ENCODE measurements at regions not wholly inside any gene's neighbourhood (a gene's known extent, or its start where the extent isn't known, plus 50 kb on each side); places are given as distances from the start of the nearest gene placed in this dataset.
A peak's percentile ranks its signal among the peaks of the same experiment; 100 is the strongest.

DNA sequence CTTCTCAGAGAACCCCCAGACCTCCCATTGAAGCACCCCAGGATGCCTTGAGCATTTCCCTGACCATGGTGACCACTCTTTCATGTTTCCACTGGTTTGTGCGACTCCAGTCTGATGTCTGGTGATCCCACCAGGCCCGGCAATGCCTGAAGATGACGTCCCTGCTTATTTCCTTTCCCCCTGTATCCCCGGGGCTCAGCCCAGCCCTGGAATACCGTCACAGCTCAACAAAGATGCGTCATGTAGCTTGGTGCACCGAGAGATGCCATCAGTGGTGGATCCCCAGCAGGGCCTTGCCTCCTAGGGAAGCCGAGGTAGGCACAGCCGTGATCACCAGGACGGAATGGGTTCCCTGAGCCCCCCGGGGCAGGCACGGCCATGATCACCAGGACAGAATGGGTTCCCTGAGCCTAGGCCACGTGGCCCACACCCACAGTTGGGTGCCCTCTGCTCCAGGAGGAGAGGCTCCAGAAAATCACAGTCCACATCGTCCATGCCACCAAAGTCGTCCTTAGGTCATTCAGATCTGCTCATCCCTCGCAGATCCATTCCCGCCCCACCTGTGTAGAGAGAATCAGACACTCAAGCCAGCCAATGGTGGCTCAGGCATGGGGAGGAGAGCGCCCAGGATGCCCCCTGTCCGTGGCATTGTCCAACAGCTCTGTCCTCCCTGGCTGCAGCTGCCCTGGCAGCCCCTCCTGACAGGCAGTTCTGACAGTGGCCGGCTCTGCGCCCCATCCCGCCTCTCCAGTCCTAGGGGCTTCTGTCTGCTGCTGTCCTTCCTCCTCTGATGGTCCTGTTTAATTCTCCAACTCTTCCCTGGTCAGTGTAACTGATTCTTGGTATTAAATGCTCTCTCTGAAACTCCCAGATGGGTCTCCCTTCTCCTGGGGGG is 261.1 kb downstream of the RBFOX3 start:
- no peak for DNase-seq (ENCODE audit: low spot score)

DNA sequence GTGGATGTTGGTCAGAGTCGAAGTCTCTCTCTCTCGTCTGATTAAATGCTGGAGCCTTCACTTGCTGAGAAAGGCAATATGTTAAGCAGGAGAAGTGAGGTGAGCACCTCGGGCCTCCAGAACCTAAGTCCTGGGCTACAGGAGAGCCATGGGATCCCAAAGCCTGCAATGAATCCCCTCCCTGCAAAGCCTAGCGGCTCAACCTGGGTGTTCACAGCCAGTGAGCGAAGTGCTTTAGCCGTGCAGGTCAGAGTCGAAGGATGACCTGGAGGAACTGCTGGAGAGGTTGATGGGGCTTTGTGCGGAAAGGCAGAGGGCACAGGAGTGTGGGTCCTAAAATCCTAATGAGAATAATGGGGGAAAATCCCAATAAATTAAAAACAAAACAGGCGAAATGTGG is 267.8 kb downstream of the ENGASE start:
- DNase-seq (ENCODE audit: low spot score) = no peak

- DNase-seq (ENCODE audit: low spot score) = no peak
These were observed 267.2 kb downstream of the ENGASE start for GRCh38 chr17:79341816-79342215.

- no peak for DNase-seq (ENCODE audit: low spot score)
These were observed 266.7 kb downstream of the ENGASE start for GRCh38 chr17:79341222-79341780.

- DNase-seq (ENCODE audit: low spot score) = peak; percentile 39
These were observed 266.0 kb downstream of the ENGASE start for GRCh38 chr17:79340333-79341221.

GRCh38 chr17:79339321-79339720 is 264.7 kb downstream of the ENGASE start:
- no peak for DNase-seq (ENCODE audit: low spot score)

- peak; percentile 41 for DNase-seq (ENCODE audit: low spot score)
These were observed 264.0 kb downstream of the ENGASE start for GRCh38 chr17:79338604-79339003.

GRCh38 chr17:79338152-79338551 is 263.5 kb downstream of the ENGASE start:
- DNase-seq (ENCODE audit: low spot score) = no peak

GRCh38 chr17:79337053-79337452 is 262.4 kb downstream of the ENGASE start:
- no peak for DNase-seq (ENCODE audit: low spot score)

DNA sequence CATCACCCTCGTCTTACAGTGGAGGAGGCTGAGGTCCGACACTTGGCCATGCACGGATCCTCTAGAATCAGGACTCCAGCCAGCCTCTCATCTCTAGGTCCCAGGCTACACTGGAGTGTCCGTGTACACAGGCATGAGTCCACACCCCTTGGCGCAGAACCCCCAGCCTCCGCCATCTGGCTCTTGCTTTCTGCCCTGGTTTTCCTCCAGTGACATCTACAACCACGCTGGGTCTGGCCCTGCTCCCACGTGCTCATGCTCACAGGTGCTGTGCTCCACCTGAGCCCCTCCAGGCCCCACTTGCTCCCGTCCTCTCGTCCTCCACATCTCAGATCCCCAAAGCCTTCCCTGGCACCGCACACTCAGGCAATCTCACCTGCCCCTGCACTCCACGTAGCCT is 260.8 kb downstream of the ENGASE start:
- DNase-seq (ENCODE audit: low spot score) = no peak

- DNase-seq (ENCODE audit: low spot score) = no peak
These were observed 257.5 kb downstream of the ENGASE start for GRCh38 chr17:79332011-79332554.

- no peak for DNase-seq (ENCODE audit: low spot score)
These were observed 256.9 kb downstream of the ENGASE start for GRCh38 chr17:79331492-79331891.

- DNase-seq (ENCODE audit: low spot score) = no peak
These were observed 256.1 kb downstream of the ENGASE start for GRCh38 chr17:79330696-79331095.

DNA sequence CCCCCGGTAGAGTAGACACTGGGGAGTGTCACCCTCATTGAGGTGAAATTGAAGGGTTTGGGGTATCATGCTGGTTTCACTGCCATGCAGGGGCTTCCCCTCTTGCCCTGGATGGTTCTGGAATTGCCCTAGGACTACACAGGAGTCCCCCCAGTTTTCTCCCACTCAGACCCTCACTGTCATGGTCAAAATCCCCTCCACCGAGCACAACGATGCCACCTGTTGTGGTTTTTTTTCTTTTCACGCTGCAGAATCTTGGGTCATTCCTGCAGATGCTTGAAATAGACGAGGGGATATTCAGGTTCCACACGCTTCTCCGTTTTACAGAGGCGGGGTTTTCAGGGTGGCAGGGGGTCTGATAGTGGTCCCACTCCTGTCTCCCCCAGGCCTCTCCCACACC is 255.6 kb downstream of the ENGASE start:
- no peak for DNase-seq (ENCODE audit: low spot score)

GRCh38 chr17:79326814-79327213 is 252.2 kb downstream of the ENGASE start:
- no peak for DNase-seq (ENCODE audit: low spot score)

DNA sequence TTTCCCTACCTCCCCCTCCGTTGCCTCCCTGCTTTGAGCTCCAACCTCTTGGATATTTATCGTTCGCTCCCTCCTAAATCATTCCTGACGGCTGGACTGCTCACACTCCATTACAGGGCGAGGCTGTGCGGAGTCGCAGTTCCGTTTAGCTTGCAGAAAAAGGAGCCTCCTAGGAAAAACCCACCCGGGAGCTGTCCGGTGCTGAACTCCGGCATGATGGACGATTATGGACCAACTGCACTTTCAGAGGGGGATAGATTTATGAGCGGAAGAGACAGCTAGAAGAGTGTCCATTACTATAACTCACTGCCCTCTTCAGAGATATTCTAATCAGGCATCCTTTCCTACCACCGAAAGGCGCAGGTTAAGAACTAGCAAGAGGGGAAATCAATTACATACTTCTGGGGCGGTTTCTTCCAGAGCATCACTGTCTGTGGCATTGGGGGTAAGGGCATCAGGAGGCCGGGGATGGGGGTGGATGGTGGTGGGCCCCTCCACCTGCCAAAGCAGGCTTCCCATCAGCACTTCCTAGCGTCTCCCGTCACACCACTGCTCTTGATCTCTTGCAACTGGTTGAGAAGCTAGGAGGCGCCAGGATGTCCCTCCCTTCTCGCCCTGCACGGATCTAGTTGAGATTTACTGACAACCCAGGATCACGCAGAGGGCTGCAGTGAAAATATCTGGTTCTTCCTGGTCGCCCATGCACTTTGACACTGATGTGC is 251.2 kb downstream of the ENGASE start:
- DNase-seq (ENCODE audit: low spot score) = no peak

- no peak for DNase-seq (ENCODE audit: low spot score)
These were observed 249.6 kb downstream of the ENGASE start for GRCh38 chr17:79324194-79324593.

DNA sequence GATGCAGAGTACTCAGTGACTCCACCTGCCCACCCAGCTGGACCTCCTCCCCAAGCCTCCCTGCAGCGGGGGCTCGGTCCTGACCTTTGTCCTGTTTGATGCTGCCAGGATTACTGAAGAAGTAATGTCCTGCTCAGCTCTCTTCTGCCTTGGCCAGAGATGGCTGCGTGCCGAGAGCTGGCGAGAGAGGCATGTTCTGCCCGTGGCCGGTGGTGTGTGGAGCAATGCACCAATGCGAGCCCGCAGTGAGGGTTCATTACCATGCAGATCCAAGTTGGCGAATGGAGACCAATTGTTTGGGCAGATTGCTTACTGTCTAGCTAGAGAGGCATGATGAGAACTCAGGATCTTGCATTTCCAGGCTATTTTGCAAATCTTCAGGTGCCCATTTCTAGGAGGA is 248.9 kb downstream of the ENGASE start:
- no peak for DNase-seq (ENCODE audit: low spot score)

DNA sequence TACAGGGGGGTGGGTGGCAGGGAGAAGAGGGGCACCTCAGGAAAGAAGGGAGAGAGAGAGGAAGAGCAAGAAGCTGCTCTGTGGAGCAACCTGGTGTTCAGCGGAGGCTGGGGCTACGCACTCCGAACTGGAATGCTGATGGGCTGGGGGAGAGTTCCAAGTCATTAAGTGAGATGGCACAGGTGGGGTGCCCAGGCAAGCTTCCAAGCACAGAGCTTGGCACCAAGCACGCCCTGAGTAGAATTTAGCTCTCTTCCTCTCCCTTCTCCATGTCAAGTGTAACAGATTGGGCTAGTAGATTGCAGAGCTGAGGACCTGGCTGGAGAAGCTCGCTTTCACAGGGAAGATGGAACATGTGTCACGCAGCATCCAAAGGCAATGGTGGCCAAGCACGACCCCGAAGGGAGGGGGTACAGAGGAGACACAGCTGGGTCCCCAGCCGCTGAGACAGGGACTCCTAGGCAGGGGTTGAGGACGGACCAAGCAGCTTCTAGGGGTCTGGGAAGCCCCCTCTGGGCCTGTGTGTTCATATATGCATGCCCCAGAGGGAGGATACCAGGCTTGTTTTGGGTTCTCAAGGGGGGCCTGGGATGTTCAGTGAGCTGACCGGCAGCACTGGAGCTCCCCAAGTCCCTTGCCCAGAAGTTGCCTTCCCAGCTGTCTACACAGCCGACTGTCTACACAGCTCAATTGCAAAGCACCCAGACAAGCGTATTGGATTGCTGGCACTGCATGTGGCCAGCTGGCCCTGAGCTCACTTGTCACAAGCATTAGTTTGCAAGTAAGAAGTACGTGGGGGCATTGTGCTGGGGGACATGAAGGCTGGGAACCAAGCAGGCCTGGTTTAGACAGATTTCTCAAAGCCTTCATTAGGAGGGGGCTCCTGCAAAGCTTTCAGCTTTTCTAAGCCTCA is 247.8 kb downstream of the ENGASE start:
- no peak for DNase-seq (ENCODE audit: low spot score)

DNA sequence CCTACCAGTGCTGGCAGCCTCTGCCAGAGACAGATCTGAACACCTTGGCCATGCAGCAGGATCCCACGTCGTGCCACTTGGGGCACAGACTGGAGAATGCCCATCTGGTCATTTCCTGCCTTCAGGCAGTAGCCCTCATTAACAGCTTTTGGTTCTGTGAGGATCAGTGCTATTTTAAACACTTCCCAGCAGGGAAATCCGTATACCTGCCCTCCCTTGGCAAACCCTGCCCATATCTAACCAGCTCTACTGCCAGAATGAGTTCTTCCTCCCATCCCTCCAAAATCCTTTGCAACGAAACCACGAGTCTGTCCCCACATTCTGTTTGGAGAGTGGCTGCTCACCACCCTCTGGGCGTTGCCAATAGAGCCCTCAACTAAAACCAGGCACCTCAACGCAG is 245.7 kb downstream of the ENGASE start:
- DNase-seq (ENCODE audit: low spot score) = no peak
